ENCODE measurements at regions not wholly inside any gene's neighbourhood (a gene's known extent, or its start where the extent isn't known, plus 50 kb on each side); places are given as distances from the start of the nearest gene placed in this dataset.

DNA sequence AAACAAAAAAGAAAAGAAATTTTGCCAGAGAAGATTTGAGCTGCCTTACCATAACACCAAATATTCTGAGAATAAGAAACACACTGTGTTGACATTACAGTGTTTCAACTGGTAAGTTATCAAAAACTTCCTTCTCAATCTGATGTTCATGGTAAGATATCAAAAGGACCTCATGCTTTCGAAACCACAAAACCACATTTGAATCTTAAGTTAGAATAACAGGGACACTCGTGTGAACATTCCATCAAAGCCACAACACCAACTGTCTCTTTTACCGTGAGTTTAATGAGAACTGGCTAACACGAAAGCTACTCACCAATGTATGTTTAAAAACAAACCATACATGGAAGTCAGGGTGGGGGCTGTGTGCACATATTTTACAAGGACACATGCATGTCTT lies 73.0 kb upstream of the OPRM1 start:
- TF ChIP-seq NFRKB (IDR thresholded peaks at IDR 0.05), result no peak
- TF ChIP-seq CTBP1 (IDR thresholded peaks at IDR 0.05; ENCODE audit: borderline replicate concordance), result no peak
- TF ChIP-seq SP1 (IDR thresholded peaks at IDR 0.05), result no peak

Measured in HEK293T (cell line).